GM23338 (cell line): ENCODE measurements at regions not wholly inside any gene's neighbourhood (a gene's known extent, or its start where the extent isn't known, plus 50 kb on each side); places are given as distances from the start of the nearest gene placed in this dataset.

Experiments
- ATAC-seq: fragments of 200-7000 bp; cut with Tn5 transposase; 3 replicates; pipeline ENCODE4 v1.9.1; 2020
- DNase-seq: peaks from one replicate; pipeline ENCODE4 v3.0.0-alpha.2; 2015; ENCODE audit warnings: low spot score
- H2AFZ ChIP-seq: fragments of 200-600 bp; sonication (generic); 2 replicates; pipeline ENCODE4 v1.8.0; 2016; ENCODE audit warnings: antibody characterized with exemption, mild to moderate bottlenecking, moderate library complexity
- H3F3A ChIP-seq: fragments of 200-600 bp; sonication (generic); replicated peaks from 2 replicates; pipeline ENCODE4 v1.8.0; 2017; ENCODE audit warnings: antibody characterized with exemption, mixed run types, low read depth
- H3K27ac ChIP-seq: fragments of 200-600 bp; sonication (generic); 2 replicates; pipeline ENCODE4 v1.6.1; 2016; ENCODE audit warnings: low read depth
- H3K27me3 ChIP-seq: fragments of 200-600 bp; sonication (generic); 2 replicates; pipeline ENCODE4 v1.8.0; 2016; ENCODE audit warnings: mild to moderate bottlenecking, mixed run types, moderate library complexity; ENCODE audit not compliant: insufficient read depth
- H3K36me3 ChIP-seq: fragments of 200-600 bp; sonication (generic); 2 replicates; pipeline ENCODE4 v1.8.0; 2016; ENCODE audit warnings: mild to moderate bottlenecking; ENCODE audit not compliant: insufficient read depth
- H3K4me1 ChIP-seq: fragments of 200-600 bp; sonication (generic); 2 replicates; pipeline ENCODE4 v1.8.0; 2016; ENCODE audit warnings: mild to moderate bottlenecking, moderate library complexity; ENCODE audit not compliant: insufficient read depth
- H3K4me2 ChIP-seq: fragments of 200-600 bp; sonication (generic); 2 replicates; pipeline ENCODE4 v1.7.1; 2017; ENCODE audit warnings: mixed run types
- H3K4me3 ChIP-seq: fragments of 200-600 bp; sonication (generic); 2 replicates; pipeline ENCODE4 v1.6.1; 2016; ENCODE audit warnings: mixed run types
- H3K79me2 ChIP-seq: fragments of 200-600 bp; sonication (generic); replicated peaks from 2 replicates; pipeline ENCODE4 v1.8.0; 2017; ENCODE audit warnings: mild to moderate bottlenecking; ENCODE audit not compliant: insufficient read depth
- H3K9me2 ChIP-seq: fragments of 200-600 bp; sonication (generic); 2 replicates; pipeline ENCODE4 v1.8.0; 2017; ENCODE audit not compliant: insufficient read depth
- H4K20me1 ChIP-seq: fragments of 200-600 bp; sonication (generic); replicated peaks from 2 replicates; pipeline ENCODE4 v1.8.0; 2017; ENCODE audit warnings: mild to moderate bottlenecking; ENCODE audit not compliant: insufficient read depth
- H3K27ac Mint-ChIP-seq: 2 replicates; pipeline ENCODE4 v1.8.0; 2020; ENCODE audit warnings: inconsistent platforms, mild to moderate bottlenecking, moderate library complexity, mixed read lengths
- H3K27me3 Mint-ChIP-seq: 3 replicates; pipeline ENCODE4 v1.8.0; 2022; ENCODE audit warnings: low read depth, mild to moderate bottlenecking, moderate library complexity, mixed read lengths, inconsistent platforms; ENCODE audit not compliant: insufficient read depth, poor library complexity
- H3K36me3 Mint-ChIP-seq: 3 replicates; pipeline ENCODE4 v1.8.0; 2021; ENCODE audit warnings: low read depth, mild to moderate bottlenecking, inconsistent platforms, moderate library complexity, mixed read lengths
- H3K4me1 Mint-ChIP-seq: 3 replicates; pipeline ENCODE4 v1.8.0; 2020; ENCODE audit warnings: mild to moderate bottlenecking, inconsistent platforms, mixed read lengths
- H3K4me3 Mint-ChIP-seq: 3 replicates; pipeline ENCODE4 v1.8.0; 2021; ENCODE audit warnings: moderate library complexity, mild to moderate bottlenecking, inconsistent platforms, mixed read lengths
- H3K9me3 Mint-ChIP-seq: 3 replicates; pipeline ENCODE4 v1.8.0; 2020; ENCODE audit warnings: moderate library complexity, mild to moderate bottlenecking, inconsistent platforms, mixed read lengths
- CREB1 ChIP-seq: fragments of 250-450 bp; sonication (Bioruptor Pico); IDR thresholded peaks from 2 replicates; pipeline ENCODE4 v1.5.0; 2020; ENCODE audit warnings: low read depth, mild to moderate bottlenecking, moderate library complexity
- CTCF ChIP-seq, 2 experiments: fragments of 200-600 bp in 1 of 2; sonication (generic) in 1 of 2; conservative IDR thresholded peaks; 2 replicates each; pipeline versions ENCODE4 v1.5.1 to v1.6.1; 2016 to 2017; ENCODE audit warnings: antibody characterized with exemption in 2 of 2, low read depth in 2 of 2, mild to moderate bottlenecking in 2 of 2, moderate library complexity in 1 of 2
- EZH2 ChIP-seq: fragments of 200-600 bp; sonication (generic); IDR thresholded peaks from one replicate; pipeline ENCODE4 v1.8.0; 2017; ENCODE audit warnings: antibody characterized with exemption, mild to moderate bottlenecking, low read depth; ENCODE audit not compliant: unreplicated experiment
- EZH2phosphoT487 ChIP-seq: fragments of 200-600 bp; sonication (generic); IDR thresholded peaks from one replicate; pipeline ENCODE4 v1.8.1; 2018; ENCODE audit warnings: antibody characterized with exemption; ENCODE audit not compliant: unreplicated experiment
- JUNB ChIP-seq: IDR thresholded peaks from one replicate; pipeline ENCODE4 v1.6.1; 2016; ENCODE audit warnings: antibody characterized with exemption; ENCODE audit not compliant: unreplicated experiment
- NANOG ChIP-seq: IDR thresholded peaks from 2 replicates; pipeline ENCODE4 v1.6.1; 2016; ENCODE audit warnings: antibody characterized with exemption, borderline replicate concordance
- POLR2AphosphoS5 ChIP-seq: IDR thresholded peaks from 2 replicates; pipeline ENCODE4 v1.6.1; 2016; ENCODE audit warnings: antibody characterized with exemption, low read depth
- STAT1 ChIP-seq: IDR thresholded peaks from one replicate; pipeline ENCODE4 v1.6.1; 2016; ENCODE audit warnings: antibody characterized with exemption; ENCODE audit not compliant: unreplicated experiment
- ZNF114 ChIP-seq: fragments of 250-450 bp; sonication (Bioruptor Pico); IDR thresholded peaks from 2 replicates; pipeline ENCODE4 v1.5.0; 2020; ENCODE audit warnings: mild to moderate bottlenecking, moderate library complexity
- ZNF331 ChIP-seq: fragments of 250-450 bp; sonication (Bioruptor Pico); IDR thresholded peaks from 2 replicates; pipeline ENCODE4 v1.5.0; 2020; ENCODE audit warnings: low read depth, mild to moderate bottlenecking, moderate library complexity
- TF ChIP-seq, protein P1 (sequence below): IDR thresholded peaks from 2 replicates; pipeline ENCODE4 v1.6.1; 2016; ENCODE audit warnings: antibody characterized with exemption

DNA sequence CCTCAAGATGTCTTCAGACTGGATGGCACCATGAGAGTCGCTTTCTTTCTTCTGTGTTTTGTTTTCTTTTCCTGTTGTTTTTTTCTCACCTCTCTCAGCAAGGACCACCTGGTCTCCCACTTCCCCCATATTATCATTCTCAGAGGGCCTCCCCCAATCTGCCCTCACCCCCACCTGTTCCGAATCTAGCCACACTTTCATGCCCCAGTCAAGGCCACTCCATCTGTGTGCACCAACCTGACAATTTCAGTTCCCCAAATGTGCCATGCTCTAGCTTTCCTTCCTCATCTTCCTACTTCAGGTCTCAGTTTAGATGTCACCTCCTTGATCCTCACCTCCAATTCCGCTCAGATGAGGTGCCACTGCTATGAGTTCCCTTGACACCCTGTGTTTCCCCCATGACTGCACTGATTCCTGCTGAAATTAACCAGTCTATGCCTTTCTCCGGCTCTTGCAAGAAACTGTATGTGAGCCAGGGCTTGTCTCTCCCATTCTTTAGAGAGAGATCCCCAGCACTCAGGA lies 146.2 kb downstream of the PLPP3 start (continued):
- no peak for TF ChIP-seq ZNF114 (CRISPR knock-in tag)
- TF ChIP-seq STAT1 = no peak
- TF ChIP-seq EZH2phosphoT487 = no peak
- no peak for TF ChIP-seq EZH2
- no peak for TF ChIP-seq JUNB
- no peak for TF ChIP-seq CTCF (conservative IDR thresholded peaks at IDR 0.05; ENCODE audit: low read depth in 2 of 2)
- TF ChIP-seq ZNF331 (CRISPR knock-in tag) = no peak
- TF ChIP-seq CREB1 (CRISPR knock-in tag) = no peak
- no peak for TF ChIP-seq POLR2AphosphoS5

DNA sequence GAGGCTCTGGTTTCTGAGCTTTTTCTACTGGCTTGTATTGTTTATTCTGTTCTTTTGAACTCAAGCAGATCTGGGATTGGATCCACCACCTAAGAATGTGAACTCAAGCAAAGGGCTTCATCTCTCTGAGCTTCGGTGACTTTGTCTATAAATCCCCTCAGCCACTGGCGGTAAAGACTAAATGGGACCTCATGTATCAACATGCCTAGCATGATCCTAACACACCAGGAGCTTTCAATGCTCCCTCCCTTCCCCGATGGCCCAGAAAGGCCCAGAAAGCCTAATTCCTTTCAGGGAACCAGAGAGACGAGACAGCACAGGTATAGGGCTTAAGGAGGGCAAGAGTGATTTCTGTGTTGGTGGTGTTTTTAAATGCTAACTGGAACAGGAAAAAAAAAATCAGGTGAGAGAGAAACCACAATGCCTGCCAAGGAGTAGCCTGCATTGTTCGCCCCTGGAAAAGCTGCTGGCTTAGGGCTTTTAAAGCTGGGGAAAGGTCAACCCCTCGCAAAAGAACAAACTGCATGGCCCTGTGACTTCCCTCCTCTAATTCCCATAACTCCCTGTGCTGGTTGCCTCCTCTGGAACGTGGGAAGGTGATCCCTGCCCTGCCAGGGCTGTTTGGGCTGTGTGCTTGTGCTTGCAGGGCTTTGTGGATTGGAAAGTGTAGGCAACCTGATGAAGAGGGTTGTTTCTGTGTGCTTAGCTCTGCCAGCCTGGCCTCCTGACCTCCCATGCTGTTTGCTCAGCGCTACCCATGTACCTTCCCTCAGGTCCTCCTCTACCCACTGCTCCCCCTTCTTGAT lies 147.0 kb downstream of the PLPP3 start:
- Mint-ChIP-seq H3K4me1 (peaks cover 50% of the 10 kb centered on the region), H3K9me3 (no peaks in the 10 kb centered on the region), H3K4me3 (no peak overlapping the region), H3K27me3 (peaks cover 28% of the 10 kb centered on the region), H3K27ac (no peak overlapping the region), H3K36me3 (no peaks in the 10 kb centered on the region; the same call in 2 of the 3 replicates)
- no peaks in the 10 kb centered on the region for H4K20me1 ChIP-seq
- TF ChIP-seq EZH2phosphoT487 (no peak), POLR2AphosphoS5 (no peak), EZH2 (no peak), ZNF114 (CRISPR knock-in tag) (no peak), CTCF (conservative IDR thresholded peaks at IDR 0.05; ENCODE audit: low read depth in 2 of 2) (no peak), NANOG (no peak)
- TF ChIP-seq, protein P1, sequence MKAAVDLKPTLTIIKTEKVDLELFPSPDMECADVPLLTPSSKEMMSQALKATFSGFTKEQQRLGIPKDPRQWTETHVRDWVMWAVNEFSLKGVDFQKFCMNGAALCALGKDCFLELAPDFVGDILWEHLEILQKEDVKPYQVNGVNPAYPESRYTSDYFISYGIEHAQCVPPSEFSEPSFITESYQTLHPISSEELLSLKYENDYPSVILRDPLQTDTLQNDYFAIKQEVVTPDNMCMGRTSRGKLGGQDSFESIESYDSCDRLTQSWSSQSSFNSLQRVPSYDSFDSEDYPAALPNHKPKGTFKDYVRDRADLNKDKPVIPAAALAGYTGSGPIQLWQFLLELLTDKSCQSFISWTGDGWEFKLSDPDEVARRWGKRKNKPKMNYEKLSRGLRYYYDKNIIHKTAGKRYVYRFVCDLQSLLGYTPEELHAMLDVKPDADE = no peak
- H3K27ac ChIP-seq = no peak overlapping the region
- H3K4me2 ChIP-seq = 0 out of 2 replicates have a peak overlapping the region, but pooled peaks have one; percentile 12
- no peaks in the 10 kb centered on the region for H3K36me3 ChIP-seq
- no peak overlapping the region for H2AFZ ChIP-seq
- no peaks in the 10 kb centered on the region for H3K79me2 ChIP-seq
- ATAC-seq = no peak
- H3F3A ChIP-seq = no peaks in the 10 kb centered on the region; the same call in 1 of the 2 replicates
- H3K27me3 ChIP-seq = peaks cover 28% of the 10 kb centered on the region
- H3K4me3 ChIP-seq = no peak overlapping the region
- no peak for DNase-seq
- H3K9me2 ChIP-seq = no peaks in the 10 kb centered on the region
- peaks cover 23% of the 10 kb centered on the region for H3K4me1 ChIP-seq
